Heart left ventricle (tissue), 16 donors: ENCODE measurements at regions not wholly inside any gene's neighbourhood (a gene's known extent, or its start where the extent isn't known, plus 50 kb on each side); places are given as distances from the start of the nearest gene placed in this dataset.

Source experiments
- ATAC-seq, 4 donors: fragments of 200-7000 bp; cut with Tn5 transposase; one replicate each; pipeline ENCODE4 v1.9.1; 2020 to 2022; ENCODE audit warnings: moderate library complexity in 4 of 4, mild to moderate bottlenecking in 3 of 4, moderate number of reproducible peaks in 1 of 4
- DNase-seq, 5 donors: peaks; one replicate each; pipeline ENCODE4 v3.0.0-alpha.2; 2020
- H3K27ac ChIP-seq, 12 donors: fragments of 200-600 bp; sonication (generic) in 4 of 12; one replicate each; pipeline versions ENCODE4 v1.5.0 to v1.8.0; 2016 to 2022; ENCODE audit warnings: mild to moderate bottlenecking in 2 of 12
- H3K27me3 ChIP-seq, 9 donors: fragments of 200-600 bp; sonication (generic) in 2 of 9; one replicate each; pipeline versions ENCODE4 v1.5.1 to v1.8.0; 2016 to 2022; ENCODE audit warnings: mild to moderate bottlenecking in 3 of 9
- H3K36me3 ChIP-seq, 9 donors: fragments of 200-600 bp; sonication (generic) in 2 of 9; one replicate each; pipeline versions ENCODE4 v1.5.0 to v1.8.0; 2018 to 2022; ENCODE audit warnings: mild to moderate bottlenecking in 2 of 9
- H3K4me1 ChIP-seq, 12 donors: fragments of 200-600 bp; sonication (generic) in 4 of 12; one replicate each; pipeline versions ENCODE4 v1.5.0 to v1.8.0; 2016 to 2022; ENCODE audit warnings: mild to moderate bottlenecking in 3 of 12
- H3K4me3 ChIP-seq, 12 donors: fragments of 200-600 bp; sonication (generic) in 4 of 12; one replicate each; pipeline versions ENCODE4 v1.5.0 to v1.8.0; 2017 to 2022; ENCODE audit warnings: mild to moderate bottlenecking in 9 of 12, moderate library complexity in 4 of 12
- H3K9me3 ChIP-seq, 12 donors: fragments of 200-600 bp; sonication (generic) in 4 of 12; one replicate each; pipeline versions ENCODE4 v1.5.0 to v1.8.0; 2016 to 2022; ENCODE audit warnings: mild to moderate bottlenecking in 1 of 12
- CTCF ChIP-seq, 12 donors: fragments of 200-600 bp; sonication (generic) in 4 of 12; IDR thresholded peaks; one replicate each; pipeline versions ENCODE4 v1.5.0 to v1.8.0; 2018 to 2022; ENCODE audit warnings: antibody characterized with exemption in 12 of 12, mild to moderate bottlenecking in 5 of 12
- POLR2A ChIP-seq, 2 donors: fragments of 450-650 bp; IDR thresholded peaks; one replicate each; pipeline ENCODE4 v1.6.1; 2017; ENCODE audit warnings: antibody characterized with exemption in 2 of 2, mild to moderate bottlenecking in 2 of 2, moderate library complexity in 2 of 2
- WGBS, 4 donors: extraction: QIAGEN DNeasy Blood & Tissue Kit in 2 of 4; methylation state at CpG; one replicate each; pipeline versions ENCODE4 v1.1.5 to v1.1.7; 2013 to 2018; 5-methylcytosine and 5-hydroxymethylcytosine counted together
- intact Hi-C, 10 donors: fragments of 100-400 bp; cut with DNase I; formaldehyde crosslinking; loops; one replicate each; pipeline versions ENCODE4 v1.11.1 to v1.14.2; 2022
- donor health status: ischemic (EF 13 %, LVEDD 7.1; RV severe dilation, severe dysfunction).
- donor health status: healthy with polysubstance abuse.
- donor health status: DM: no; HTN: yes; CAD: no.
- donor health status: DM: no; HTN: no; CAD: no.
- donor health status: ischemic (EF 25% LVEDD 6.9; RV normal size, moderate dysfunction).
- donor health status: ischemic (EF 25% LVEDD 5.7; RV mildly dilated, moderate dysfunction).
- donor health status: healthy.
- donor health status: DM: yes; HTN: yes; CAD: no.
- donor health status: ischemic (EF 35%, LVEDD 5.7; RV mildly dilated, moderate dysfunction).
- donor health status: nonischemic (EF 11% LVEDD 7.7; RV severe dilation, severe dysfunction).
- donor health status: DM: yes; HTN: yes; CAD: no.
- donor health status: PGD.
- donor health status: ischemic (EF 29% LVEDD 5.4; RV normal size, mild dysfunction).
- donor health status: nonischemic (EF 23%, LVEDD 6.1; RV moderate dilation, normal function).

DNA sequence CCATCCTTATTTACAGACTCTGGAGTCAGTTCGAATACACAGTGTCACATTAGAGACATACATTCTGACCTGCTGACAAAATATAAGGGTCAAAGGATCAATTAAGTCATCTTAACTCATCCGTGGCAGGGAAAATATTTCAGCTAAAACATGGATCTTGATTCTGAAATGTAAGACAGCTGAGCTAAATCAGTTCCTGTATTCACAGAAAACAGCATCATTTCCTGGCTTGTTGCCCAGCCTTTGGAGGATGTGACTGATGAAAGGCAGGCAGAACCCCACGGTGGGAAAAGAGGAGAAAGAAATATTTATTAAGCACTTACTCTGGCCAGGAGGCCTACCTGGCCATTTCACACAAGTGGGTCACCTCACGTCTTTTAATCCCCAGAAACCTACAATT is 101.9 kb downstream of the GAS2L3 start:
- 22 to 32% (median 28%) methylated on average over 4 of the region's 4 CpGs for WGBS, 4 donors
- H3K27ac ChIP-seq = no peak overlapping the region
- intact Hi-C loops = no loop called here
- no peak for TF ChIP-seq CTCF (IDR thresholded peaks at IDR 0.05)
- no peak for TF ChIP-seq POLR2A (IDR thresholded peaks at IDR 0.05)
- H3K36me3 ChIP-seq = no peaks in the 10 kb centered on the region
- H3K4me3 ChIP-seq = no peak overlapping the region
- H3K4me1 ChIP-seq = no peaks in the 10 kb centered on the region
- ATAC-seq (no peak), DNase-seq (peak in 3 of 5 donors; percentile 32 to 54 (median 52))
- H3K27me3 ChIP-seq = peaks cover 0 to 13% (median 0%) of the 10 kb centered on the region in 9 donors
- no peaks in the 10 kb centered on the region for H3K9me3 ChIP-seq

DNA sequence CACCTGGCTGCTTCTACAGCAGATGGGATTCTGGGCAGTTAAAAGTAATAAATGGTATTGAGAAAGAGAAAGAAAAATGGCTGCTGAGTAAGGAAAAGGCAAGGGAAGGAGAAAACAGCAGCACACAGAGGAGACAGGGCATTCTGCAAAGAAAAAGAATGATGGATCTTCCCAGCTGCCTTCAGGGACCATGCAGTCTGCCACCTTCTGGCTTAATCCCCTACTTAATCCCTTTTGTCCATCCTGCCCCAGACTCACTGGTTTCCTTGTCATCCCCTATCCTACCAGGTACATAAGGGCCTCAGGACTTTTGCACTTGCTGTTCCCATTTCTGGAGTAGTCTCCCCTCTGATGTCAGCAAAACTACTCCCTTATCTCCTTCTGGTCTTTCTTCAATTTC is 107.6 kb downstream of the GAS2L3 start:
- peaks cover 0 to 10% (median 0%) of the 10 kb centered on the region in 9 donors for H3K27me3 ChIP-seq
- H3K4me3 ChIP-seq = no peak overlapping the region
- H3K9me3 ChIP-seq = peaks cover 0 to 11% (median under 1%) of the 10 kb centered on the region in 12 donors
- intact Hi-C loops = no loop called here
- H3K36me3 ChIP-seq = no peaks in the 10 kb centered on the region
- H3K27ac ChIP-seq = no peak overlapping the region
- ATAC-seq (no peak), DNase-seq (no peak)
- TF ChIP-seq POLR2A (IDR thresholded peaks at IDR 0.05) (no peak), CTCF (IDR thresholded peaks at IDR 0.05) (no peak)
- no peaks in the 10 kb centered on the region for H3K4me1 ChIP-seq

GRCh38 chr12:100682178-100682577 is 108.7 kb downstream of the GAS2L3 start:
- no peak for ATAC-seq
- H3K36me3 ChIP-seq = no peaks in the 10 kb centered on the region
- no peaks in the 10 kb centered on the region for H3K4me1 ChIP-seq
- 72 to 82% (median 78%) methylated on average over 2 of the region's 2 CpGs for WGBS, 4 donors
- H3K4me3 ChIP-seq = no peak overlapping the region
- H3K27me3 ChIP-seq = peaks cover 0 to 10% (median 0%) of the 10 kb centered on the region in 9 donors
- no peak overlapping the region for H3K27ac ChIP-seq
- TF ChIP-seq CTCF (IDR thresholded peaks at IDR 0.05) (no peak), POLR2A (IDR thresholded peaks at IDR 0.05) (no peak)
- peaks cover 0 to 11% (median 2%) of the 10 kb centered on the region in 12 donors for H3K9me3 ChIP-seq
- intact Hi-C loops = no loop called here
- DNase-seq = no peak

GRCh38 chr12:100687686-100688085 is 106.9 kb upstream of the ANO4 start:
- intact Hi-C loops = no loop called here
- H3K4me3 ChIP-seq = no peak overlapping the region
- H3K36me3 ChIP-seq = no peaks in the 10 kb centered on the region
- H3K27me3 ChIP-seq = no peaks in the 10 kb centered on the region
- WGBS, 4 donors = 84 to 90% (median 85%) methylated on average over 1 of the region's 1 CpG
- H3K4me1 ChIP-seq = no peaks in the 10 kb centered on the region
- peaks cover 0 to 11% (median 2%) of the 10 kb centered on the region in 12 donors for H3K9me3 ChIP-seq
- ATAC-seq (no peak), DNase-seq (no peak)
- no peak overlapping the region for H3K27ac ChIP-seq
- TF ChIP-seq CTCF (IDR thresholded peaks at IDR 0.05) (no peak), POLR2A (IDR thresholded peaks at IDR 0.05) (no peak)
